Esophagus muscularis mucosa (tissue), 3 donors: ENCODE measurements at regions not wholly inside any gene's neighbourhood (a gene's known extent, or its start where the extent isn't known, plus 50 kb on each side); places are given as distances from the start of the nearest gene placed in this dataset.

Experiments
- POLR2A ChIP-seq: fragments of 450-650 bp; IDR thresholded peaks from one replicate; pipeline ENCODE4 v1.6.1; 2017; ENCODE audit warnings: antibody characterized with exemption, moderate library complexity, mild to moderate bottlenecking, low read depth
- POLR2AphosphoS5 ChIP-seq, 2 donors: sonication (generic); formaldehyde crosslinking; IDR thresholded peaks; one replicate each; pipeline ENCODE4 v1.6.1; 2017; ENCODE audit warnings: antibody characterized with exemption in 2 of 2
- TF ChIP-seq, protein P1 (sequence below), 3 experiments: fragments of 200-600 bp in 2 of 3; fragments of 450-650 bp in 1 of 3; sonication (generic) in 2 of 3; IDR thresholded peaks; one replicate each; pipeline ENCODE4 v1.5.1; 2017 to 2019; ENCODE audit warnings: antibody characterized with exemption in 3 of 3, mild to moderate bottlenecking in 2 of 3, moderate library complexity in 1 of 3

DNA sequence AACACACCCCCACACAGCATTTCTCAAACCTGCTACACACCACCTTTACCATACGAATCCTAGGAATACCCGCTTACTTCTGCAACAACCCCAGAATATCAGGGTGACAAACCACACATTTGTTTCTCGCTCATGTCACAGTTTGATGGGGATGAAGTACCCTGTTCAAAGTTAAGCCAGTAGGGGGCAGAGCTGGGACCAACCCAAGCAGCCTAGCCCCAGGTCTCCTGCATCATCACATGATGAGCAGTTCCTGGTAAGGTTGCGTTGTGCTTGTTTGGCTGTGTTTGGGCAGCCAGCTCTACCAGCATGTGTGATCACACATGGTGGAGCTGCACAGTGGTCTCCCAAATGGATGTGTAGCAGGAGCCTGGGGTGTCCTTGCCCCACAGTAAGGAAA is 103.6 kb upstream of the C16orf82 start:
- TF ChIP-seq POLR2AphosphoS5 (IDR thresholded peaks at IDR 0.05) (no peak), POLR2A (no peak)
- TF ChIP-seq, protein P1, sequence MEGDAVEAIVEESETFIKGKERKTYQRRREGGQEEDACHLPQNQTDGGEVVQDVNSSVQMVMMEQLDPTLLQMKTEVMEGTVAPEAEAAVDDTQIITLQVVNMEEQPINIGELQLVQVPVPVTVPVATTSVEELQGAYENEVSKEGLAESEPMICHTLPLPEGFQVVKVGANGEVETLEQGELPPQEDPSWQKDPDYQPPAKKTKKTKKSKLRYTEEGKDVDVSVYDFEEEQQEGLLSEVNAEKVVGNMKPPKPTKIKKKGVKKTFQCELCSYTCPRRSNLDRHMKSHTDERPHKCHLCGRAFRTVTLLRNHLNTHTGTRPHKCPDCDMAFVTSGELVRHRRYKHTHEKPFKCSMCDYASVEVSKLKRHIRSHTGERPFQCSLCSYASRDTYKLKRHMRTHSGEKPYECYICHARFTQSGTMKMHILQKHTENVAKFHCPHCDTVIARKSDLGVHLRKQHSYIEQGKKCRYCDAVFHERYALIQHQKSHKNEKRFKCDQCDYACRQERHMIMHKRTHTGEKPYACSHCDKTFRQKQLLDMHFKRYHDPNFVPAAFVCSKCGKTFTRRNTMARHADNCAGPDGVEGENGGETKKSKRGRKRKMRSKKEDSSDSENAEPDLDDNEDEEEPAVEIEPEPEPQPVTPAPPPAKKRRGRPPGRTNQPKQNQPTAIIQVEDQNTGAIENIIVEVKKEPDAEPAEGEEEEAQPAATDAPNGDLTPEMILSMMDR (IDR thresholded peaks at IDR 0.05): no peak
